ENCODE measurements at regions not wholly inside any gene's neighbourhood (a gene's known extent, or its start where the extent isn't known, plus 50 kb on each side); places are given as distances from the start of the nearest gene placed in this dataset.
"Not testable (repeated sequence)": the region's sequence is repeated elsewhere in the genome, so short reads cannot be mapped to it uniquely, and the experiment has no call there.

DNA sequence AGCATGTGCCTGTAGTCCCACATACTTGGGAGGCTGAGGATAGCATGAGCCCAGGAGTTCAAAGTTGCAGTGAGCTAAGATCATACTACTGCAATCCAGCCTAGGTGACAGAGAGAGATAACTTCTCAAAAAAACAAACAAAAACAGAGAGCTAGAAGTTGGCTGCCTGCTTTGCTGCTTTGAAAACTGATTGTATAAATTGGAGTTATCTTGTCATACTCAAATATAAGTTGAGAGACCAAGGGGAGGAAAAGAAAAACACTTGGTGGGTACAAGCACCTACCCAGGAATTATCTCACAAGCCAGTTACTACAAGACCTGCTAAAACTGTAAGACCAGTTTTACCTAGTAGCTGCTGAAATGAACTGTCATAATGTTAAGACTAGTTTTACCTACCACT is 112.5 kb upstream of the SKAP2 start:
- peaks cover 14% of the 10 kb centered on the region for H3K36me3 Mint-ChIP-seq
- H3K27ac Mint-ChIP-seq = no peak overlapping the region
- no peak overlapping the region for H3K4me3 Mint-ChIP-seq
- no peaks in the 10 kb centered on the region for H3K4me1 Mint-ChIP-seq
- no peak for DNase-seq (ENCODE audit: low spot score)
- no peak for TF ChIP-seq ZNF232 (CRISPR knock-in tag; IDR thresholded peaks at IDR 0.05)
- TF ChIP-seq, protein P1, sequence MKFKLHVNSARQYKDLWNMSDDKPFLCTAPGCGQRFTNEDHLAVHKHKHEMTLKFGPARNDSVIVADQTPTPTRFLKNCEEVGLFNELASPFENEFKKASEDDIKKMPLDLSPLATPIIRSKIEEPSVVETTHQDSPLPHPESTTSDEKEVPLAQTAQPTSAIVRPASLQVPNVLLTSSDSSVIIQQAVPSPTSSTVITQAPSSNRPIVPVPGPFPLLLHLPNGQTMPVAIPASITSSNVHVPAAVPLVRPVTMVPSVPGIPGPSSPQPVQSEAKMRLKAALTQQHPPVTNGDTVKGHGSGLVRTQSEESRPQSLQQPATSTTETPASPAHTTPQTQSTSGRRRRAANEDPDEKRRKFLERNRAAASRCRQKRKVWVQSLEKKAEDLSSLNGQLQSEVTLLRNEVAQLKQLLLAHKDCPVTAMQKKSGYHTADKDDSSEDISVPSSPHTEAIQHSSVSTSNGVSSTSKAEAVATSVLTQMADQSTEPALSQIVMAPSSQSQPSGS (CRISPR knock-in tag; IDR thresholded peaks at IDR 0.05; ENCODE audit: borderline replicate concordance, low read depth) = no peak
- TF ChIP-seq, protein P2, sequence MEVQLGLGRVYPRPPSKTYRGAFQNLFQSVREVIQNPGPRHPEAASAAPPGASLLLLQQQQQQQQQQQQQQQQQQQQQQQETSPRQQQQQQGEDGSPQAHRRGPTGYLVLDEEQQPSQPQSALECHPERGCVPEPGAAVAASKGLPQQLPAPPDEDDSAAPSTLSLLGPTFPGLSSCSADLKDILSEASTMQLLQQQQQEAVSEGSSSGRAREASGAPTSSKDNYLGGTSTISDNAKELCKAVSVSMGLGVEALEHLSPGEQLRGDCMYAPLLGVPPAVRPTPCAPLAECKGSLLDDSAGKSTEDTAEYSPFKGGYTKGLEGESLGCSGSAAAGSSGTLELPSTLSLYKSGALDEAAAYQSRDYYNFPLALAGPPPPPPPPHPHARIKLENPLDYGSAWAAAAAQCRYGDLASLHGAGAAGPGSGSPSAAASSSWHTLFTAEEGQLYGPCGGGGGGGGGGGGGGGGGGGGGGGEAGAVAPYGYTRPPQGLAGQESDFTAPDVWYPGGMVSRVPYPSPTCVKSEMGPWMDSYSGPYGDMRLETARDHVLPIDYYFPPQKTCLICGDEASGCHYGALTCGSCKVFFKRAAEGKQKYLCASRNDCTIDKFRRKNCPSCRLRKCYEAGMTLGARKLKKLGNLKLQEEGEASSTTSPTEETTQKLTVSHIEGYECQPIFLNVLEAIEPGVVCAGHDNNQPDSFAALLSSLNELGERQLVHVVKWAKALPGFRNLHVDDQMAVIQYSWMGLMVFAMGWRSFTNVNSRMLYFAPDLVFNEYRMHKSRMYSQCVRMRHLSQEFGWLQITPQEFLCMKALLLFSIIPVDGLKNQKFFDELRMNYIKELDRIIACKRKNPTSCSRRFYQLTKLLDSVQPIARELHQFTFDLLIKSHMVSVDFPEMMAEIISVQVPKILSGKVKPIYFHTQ (CRISPR knock-in tag; IDR thresholded peaks at IDR 0.05) = no peak
- ATAC-seq = no peak
- peaks cover 22% of the 10 kb centered on the region for H3K9me3 Mint-ChIP-seq
- CTCF ChIA-PET = no interaction called here
- POLR2A ChIA-PET = no interaction called here
- peaks cover 8% of the 10 kb centered on the region; the same call in 1 of the 2 replicates for H3K27me3 Mint-ChIP-seq (ENCODE audit: low read depth)

- peaks cover 35% of the 10 kb centered on the region for H3K9me3 Mint-ChIP-seq
- ATAC-seq; DNase-seq (ENCODE audit: low spot score); POLR2A ChIA-PET; H3K27ac Mint-ChIP-seq; CTCF ChIA-PET; H3K4me1 Mint-ChIP-seq; H3K4me3 Mint-ChIP-seq: not testable (repeated sequence)
- peaks cover 23% of the 10 kb centered on the region for H3K27me3 Mint-ChIP-seq (ENCODE audit: low read depth)
- peaks cover 24% of the 10 kb centered on the region for H3K36me3 Mint-ChIP-seq
These were observed 107.5 kb upstream of the SKAP2 start for GRCh38 chr7:26971924-26972323.

- Mint-ChIP-seq H3K4me3 (no peak overlapping the region), H3K27me3 (ENCODE audit: low read depth) (peaks cover 6% of the 10 kb centered on the region), H3K9me3 (peaks cover 6% of the 10 kb centered on the region), H3K27ac (no peak overlapping the region), H3K4me1 (no peaks in the 10 kb centered on the region), H3K36me3 (peaks cover 2% of the 10 kb centered on the region; the same call in 1 of the 2 replicates)
- TF ChIP-seq ESRRA (CRISPR knock-in tag; IDR thresholded peaks at IDR 0.05; ENCODE audit: borderline replicate concordance) (no peak), PRDM15 (CRISPR knock-in tag; IDR thresholded peaks at IDR 0.05) (no peak)
- ChIA-PET CTCF (no interaction called here), POLR2A (no interaction called here)
- DNase-seq (ENCODE audit: low spot score) (no peak), ATAC-seq (no peak)
These were observed 101.3 kb upstream of the SKAP2 start for GRCh38 chr7:26965724-26966123.

- TF ChIP-seq ELF4 (CRISPR knock-in tag; IDR thresholded peaks at IDR 0.05; ENCODE audit: low read depth) = no peak
- TF ChIP-seq JAZF1 (CRISPR knock-in tag; IDR thresholded peaks at IDR 0.05) = no peak
- no peak for TF ChIP-seq ZNF121 (CRISPR knock-in tag; IDR thresholded peaks at IDR 0.05)
- TF ChIP-seq CREB1 (CRISPR knock-in tag; IDR thresholded peaks at IDR 0.05) = no peak
- TF ChIP-seq JUN (CRISPR knock-in tag; IDR thresholded peaks at IDR 0.05) = no peak
- no peak for TF ChIP-seq PRDM15 (CRISPR knock-in tag; IDR thresholded peaks at IDR 0.05)
- no peak for TF ChIP-seq GTF2I (CRISPR knock-in tag; conservative IDR thresholded peaks at IDR 0.05)
- TF ChIP-seq ZNF232 (CRISPR knock-in tag; IDR thresholded peaks at IDR 0.05) = no peak
- ChIA-PET CTCF (no interaction called here), POLR2A (no interaction called here)
- Mint-ChIP-seq H3K36me3 (no peaks in the 10 kb centered on the region), H3K27ac (no peak overlapping the region), H3K9me3 (no peaks in the 10 kb centered on the region), H3K27me3 (ENCODE audit: low read depth) (no peaks in the 10 kb centered on the region), H3K4me1 (no peaks in the 10 kb centered on the region), H3K4me3 (no peak overlapping the region)
- ATAC-seq (no peak), DNase-seq (ENCODE audit: low spot score) (no peak)
These were observed 99.9 kb upstream of the SKAP2 start for GRCh38 chr7:26964156-26964808.
